ENCODE measurements at regions not wholly inside any gene's neighbourhood (a gene's known extent, or its start where the extent isn't known, plus 50 kb on each side); places are given as distances from the start of the nearest gene placed in this dataset.

- ChIA-PET CTCF (no interaction called here), POLR2A (no interaction called here)
- Histone ChIP-seq H3K4me3 (ENCODE audit: low read depth, low read length) (no peak overlapping the region), H3K27ac (ENCODE audit: low read depth, low read length) (no peak overlapping the region), H3K9me3 (ENCODE audit: control insufficient read depth, insufficient read depth, low read length) (peaks cover 13% of the 10 kb centered on the region), H3K27me3 (ENCODE audit: control insufficient read depth, insufficient read depth, low read length) (no peaks in the 10 kb centered on the region)
- TF ChIP-seq CTCF (IDR thresholded peaks at IDR 0.05; ENCODE audit: low read depth, low read length): no peak
- DNase-seq (ENCODE audit: low read depth, low spot score): no peak
Measured at GRCh38 chr12:127504874-127505273, 762.1 kb upstream of the TMEM132C start.

DNA sequence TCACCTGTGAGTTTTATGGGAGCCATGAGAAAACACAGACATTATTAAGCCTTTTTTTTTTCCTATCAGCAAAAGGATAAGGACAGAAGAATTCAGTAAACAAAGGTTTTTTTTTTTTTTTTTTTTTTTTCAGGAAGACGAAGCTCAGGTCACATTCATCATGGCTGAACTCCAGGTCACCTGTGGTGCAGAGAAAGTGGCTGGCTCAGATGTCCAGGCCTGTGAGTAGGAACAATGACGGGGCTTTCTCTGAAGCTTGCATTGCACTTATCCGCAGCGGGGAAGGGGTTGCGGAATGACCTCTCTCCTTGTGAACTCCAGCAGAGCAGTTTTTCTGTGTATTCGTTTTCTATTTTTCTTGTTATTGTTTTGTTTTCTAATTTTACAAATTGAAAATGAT lies 759.6 kb upstream of the TMEM132C start:
- Histone ChIP-seq H3K27me3 (ENCODE audit: control insufficient read depth, insufficient read depth, low read length) (no peaks in the 10 kb centered on the region), H3K4me3 (ENCODE audit: low read depth, low read length) (no peak overlapping the region), H3K27ac (ENCODE audit: low read depth, low read length) (no peak overlapping the region), H3K9me3 (ENCODE audit: control insufficient read depth, insufficient read depth, low read length) (peaks cover 3% of the 10 kb centered on the region; the same call in 1 of the 2 replicates)
- POLR2A ChIA-PET: no interaction called here
- TF ChIP-seq CTCF (IDR thresholded peaks at IDR 0.05; ENCODE audit: low read depth, low read length): no peak
- DNase-seq (ENCODE audit: low read depth, low spot score): no peak
- CTCF ChIA-PET: no interaction called here

DNA sequence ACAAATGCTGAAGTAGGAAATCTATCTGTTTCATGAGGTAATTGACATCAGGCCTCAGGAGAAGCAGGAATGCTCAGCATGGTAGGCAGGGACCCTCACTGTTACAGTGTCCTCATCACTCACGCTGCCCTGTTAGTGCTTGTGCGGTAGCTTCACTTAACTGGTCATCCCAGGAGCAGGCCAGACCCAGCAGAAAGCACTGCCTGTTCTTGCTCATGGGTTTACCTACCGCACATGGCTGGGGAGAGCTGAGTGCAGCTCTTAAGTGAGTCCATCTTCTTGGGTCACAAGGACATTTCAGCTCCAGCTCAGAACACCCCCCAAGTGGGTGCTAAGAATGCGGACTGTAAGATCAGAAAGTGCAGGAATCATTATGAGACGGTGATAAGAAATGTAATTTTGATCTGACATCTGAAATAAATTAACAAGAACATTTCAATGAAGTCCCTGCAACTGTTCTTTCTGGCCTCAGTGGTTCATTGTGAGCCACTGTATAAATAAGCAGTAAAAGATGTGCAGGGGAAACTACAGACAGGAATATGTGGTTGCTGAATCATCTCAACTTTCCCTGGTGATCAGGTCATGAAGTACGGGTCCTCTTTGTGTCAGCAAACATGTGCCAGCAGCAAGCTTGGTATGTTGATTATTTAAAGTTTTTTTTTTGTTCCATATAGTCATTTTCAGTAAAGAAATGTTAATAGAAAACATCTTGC lies 757.7 kb upstream of the TMEM132C start:
- no peak for TF ChIP-seq CTCF (IDR thresholded peaks at IDR 0.05; ENCODE audit: low read depth, low read length)
- ChIA-PET POLR2A (no interaction called here), CTCF (no interaction called here)
- DNase-seq (ENCODE audit: low read depth, low spot score): peak; percentile 45
- H3K4me3 ChIP-seq (ENCODE audit: low read depth, low read length): no peak overlapping the region
- H3K27me3 ChIP-seq (ENCODE audit: control insufficient read depth, insufficient read depth, low read length): no peaks in the 10 kb centered on the region
- H3K27ac ChIP-seq (ENCODE audit: low read depth, low read length): peak overlapping the region; percentile 32
- H3K9me3 ChIP-seq (ENCODE audit: control insufficient read depth, insufficient read depth, low read length): peaks cover 2% of the 10 kb centered on the region; the same call in 1 of the 2 replicates

DNA sequence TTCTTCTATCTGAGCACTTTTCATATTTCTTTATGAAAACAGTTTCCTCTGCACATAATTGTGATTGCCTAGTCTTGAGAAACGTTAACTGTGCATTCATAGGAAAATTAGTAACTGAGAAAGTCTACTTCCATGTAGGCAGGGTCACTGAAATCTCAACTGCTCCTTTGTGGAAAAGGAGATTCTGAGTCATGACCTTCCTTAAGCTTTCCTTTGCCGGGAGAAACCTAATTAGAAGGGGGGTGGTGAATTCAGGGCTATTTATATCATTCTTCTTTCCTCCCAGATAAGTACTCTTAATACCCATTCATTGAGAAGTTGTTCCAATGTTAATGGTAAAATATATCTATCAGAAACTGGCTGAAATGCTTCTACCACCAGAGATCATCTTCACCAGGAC lies 751.0 kb upstream of the TMEM132C start:
- no peaks in the 10 kb centered on the region for H3K9me3 ChIP-seq (ENCODE audit: control insufficient read depth, insufficient read depth, low read length)
- H3K27me3 ChIP-seq (ENCODE audit: control insufficient read depth, insufficient read depth, low read length): no peaks in the 10 kb centered on the region
- TF ChIP-seq CTCF (IDR thresholded peaks at IDR 0.05; ENCODE audit: low read depth, low read length): no peak
- ChIA-PET CTCF (interaction anchor here (0.9 to 1.8 kb wide), 2 partner anchors 134 to 162 kb away, joined by 3 to 7 read pairs; no protein-coding TSS in a partner anchor), POLR2A (no interaction called here)
- no peak for DNase-seq (ENCODE audit: low read depth, low spot score)
- no peak overlapping the region for H3K4me3 ChIP-seq (ENCODE audit: low read depth, low read length)
- H3K27ac ChIP-seq (ENCODE audit: low read depth, low read length): no peak overlapping the region

DNA sequence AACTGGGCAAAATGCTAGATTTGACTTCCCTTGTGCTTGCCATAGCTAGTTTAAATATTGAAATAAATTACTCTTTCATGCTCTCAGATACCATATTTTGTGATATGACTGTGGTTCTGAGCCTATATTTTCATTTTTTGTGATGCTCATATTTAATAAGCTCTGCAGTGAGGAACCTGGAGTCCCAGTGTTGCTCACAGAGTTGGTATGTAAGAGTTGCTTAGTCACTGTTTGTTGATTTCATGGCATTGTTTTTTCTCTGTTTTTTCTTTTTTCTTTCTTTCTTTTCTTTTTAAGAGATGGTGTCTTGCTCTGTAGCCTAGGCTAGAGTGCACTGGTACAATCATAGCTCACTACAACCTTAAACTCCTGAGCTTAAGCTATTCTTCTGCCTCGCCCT lies 750.5 kb upstream of the TMEM132C start:
- ChIA-PET POLR2A (no interaction called here), CTCF (interaction anchor here (1.8 kb wide), 1 partner anchor 161 kb away, joined by 7 read pairs; no protein-coding TSS in a partner anchor)
- no peak for TF ChIP-seq CTCF (IDR thresholded peaks at IDR 0.05; ENCODE audit: low read depth, low read length)
- Histone ChIP-seq H3K27me3 (ENCODE audit: control insufficient read depth, insufficient read depth, low read length) (no peaks in the 10 kb centered on the region), H3K9me3 (ENCODE audit: control insufficient read depth, insufficient read depth, low read length) (no peaks in the 10 kb centered on the region), H3K4me3 (ENCODE audit: low read depth, low read length) (no peak overlapping the region), H3K27ac (ENCODE audit: low read depth, low read length) (no peak overlapping the region)
- no peak for DNase-seq (ENCODE audit: low read depth, low spot score)
